GM19463 (cell line): ENCODE measurements at regions not wholly inside any gene's neighbourhood (a gene's known extent, or its start where the extent isn't known, plus 50 kb on each side); places are given as distances from the start of the nearest gene placed in this dataset.
"Not testable (repeated sequence)": the region's sequence is repeated elsewhere in the genome, so short reads cannot be mapped to it uniquely, and the experiment has no call there.

Experiments used
- ATAC-seq: cut with Tn5 transposase; IDR thresholded peaks from one replicate; pipeline ENCODE4 v1.9.1; 2021; ENCODE audit warnings: mild to moderate bottlenecking, moderate library complexity; ENCODE audit not compliant: unreplicated experiment

DNA sequence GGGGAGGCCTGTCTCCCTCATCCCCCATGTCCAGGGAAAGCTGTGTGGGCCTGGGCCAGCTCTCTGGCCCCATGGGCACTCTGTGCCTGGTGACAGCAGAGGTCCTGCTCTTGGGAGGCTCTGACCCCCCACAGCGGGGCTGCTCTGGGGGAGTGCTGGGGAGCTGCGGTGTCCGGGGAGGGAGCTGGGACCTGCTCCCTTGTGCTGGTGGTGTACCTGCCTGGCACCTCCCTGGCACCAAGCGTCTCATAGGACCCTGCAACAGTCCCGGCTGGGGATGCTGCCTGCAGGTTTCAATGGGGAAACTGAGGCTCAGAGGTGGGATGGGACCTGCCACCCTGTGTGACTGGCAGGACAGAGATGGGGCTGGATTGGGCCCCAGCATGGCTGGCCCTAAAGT, 111.3 kb downstream of the KIF26A start:
- no peak for ATAC-seq

DNA sequence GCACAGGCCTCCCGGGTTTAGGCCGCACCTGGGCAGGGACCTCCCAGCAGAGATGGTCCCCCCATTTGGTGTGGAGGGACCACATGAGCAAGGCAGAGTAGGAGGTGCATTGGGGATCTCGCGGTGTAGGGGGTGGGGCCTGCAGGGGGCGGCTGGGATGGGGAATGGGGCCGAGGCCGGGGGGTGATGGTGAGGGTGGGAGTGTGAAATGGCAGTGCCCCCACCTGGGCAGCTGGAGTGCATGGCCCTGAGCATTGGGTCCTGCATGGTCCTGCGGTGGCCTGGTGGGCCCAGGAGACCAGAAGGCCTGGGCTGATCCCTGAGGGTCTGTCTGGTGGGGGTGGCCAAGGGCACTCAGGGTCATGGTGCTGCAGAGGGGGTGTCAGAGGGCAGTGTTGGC, 111.8 kb downstream of the KIF26A start:
- no peak for ATAC-seq

- no peak for ATAC-seq
Measured at GRCh38 chr14:104252256-104253215, 114.1 kb downstream of the KIF26A start.

GRCh38 chr14:104253223-104253822, 114.9 kb downstream of the KIF26A start:
- ATAC-seq: no peak

DNA sequence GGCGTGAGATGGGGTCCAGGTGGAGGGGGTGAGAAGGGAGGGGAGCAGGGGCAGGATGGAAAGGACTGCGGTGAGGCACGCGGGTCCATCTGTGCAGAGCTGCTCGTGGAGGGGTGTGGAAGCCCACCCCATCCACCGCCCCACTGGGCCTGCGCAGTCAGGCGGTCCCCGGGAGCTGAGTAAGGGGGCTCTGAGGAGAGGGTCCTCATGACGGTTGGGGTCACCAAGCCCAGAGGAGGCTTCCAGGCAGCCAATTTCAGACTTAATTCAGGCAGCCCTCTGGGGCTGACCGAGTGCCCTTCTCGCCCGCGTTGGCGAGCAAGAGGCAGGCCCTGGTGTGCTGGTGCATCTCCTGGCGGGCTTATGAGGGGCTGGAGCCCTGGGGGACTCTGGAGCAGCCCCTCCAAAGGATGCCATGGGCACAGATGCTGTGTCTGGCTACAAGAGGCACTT, 115.5 kb downstream of the KIF26A start:
- no peak for ATAC-seq

GRCh38 chr14:104254735-104255400, 116.5 kb downstream of the KIF26A start:
- ATAC-seq: no peak

DNA sequence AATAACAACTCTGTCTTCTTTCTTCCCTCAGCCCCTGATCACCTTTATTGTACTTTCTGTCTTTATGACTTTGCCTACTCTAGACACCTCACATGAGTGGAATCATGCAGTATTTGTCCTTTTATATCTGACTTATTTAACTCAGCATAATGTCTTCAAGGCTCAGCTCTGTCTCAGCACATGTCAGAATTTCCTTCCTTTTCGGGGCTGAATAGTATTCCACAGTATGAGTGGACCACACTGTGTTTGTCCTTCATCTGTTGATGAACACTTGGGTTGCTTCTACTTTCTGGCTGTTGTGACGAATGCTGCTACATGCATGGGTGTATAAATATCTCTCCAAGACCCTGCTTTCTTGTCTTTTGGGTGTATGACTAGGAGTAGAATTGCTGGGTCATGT, 117.6 kb downstream of the KIF26A start:
- ATAC-seq: no peak

DNA sequence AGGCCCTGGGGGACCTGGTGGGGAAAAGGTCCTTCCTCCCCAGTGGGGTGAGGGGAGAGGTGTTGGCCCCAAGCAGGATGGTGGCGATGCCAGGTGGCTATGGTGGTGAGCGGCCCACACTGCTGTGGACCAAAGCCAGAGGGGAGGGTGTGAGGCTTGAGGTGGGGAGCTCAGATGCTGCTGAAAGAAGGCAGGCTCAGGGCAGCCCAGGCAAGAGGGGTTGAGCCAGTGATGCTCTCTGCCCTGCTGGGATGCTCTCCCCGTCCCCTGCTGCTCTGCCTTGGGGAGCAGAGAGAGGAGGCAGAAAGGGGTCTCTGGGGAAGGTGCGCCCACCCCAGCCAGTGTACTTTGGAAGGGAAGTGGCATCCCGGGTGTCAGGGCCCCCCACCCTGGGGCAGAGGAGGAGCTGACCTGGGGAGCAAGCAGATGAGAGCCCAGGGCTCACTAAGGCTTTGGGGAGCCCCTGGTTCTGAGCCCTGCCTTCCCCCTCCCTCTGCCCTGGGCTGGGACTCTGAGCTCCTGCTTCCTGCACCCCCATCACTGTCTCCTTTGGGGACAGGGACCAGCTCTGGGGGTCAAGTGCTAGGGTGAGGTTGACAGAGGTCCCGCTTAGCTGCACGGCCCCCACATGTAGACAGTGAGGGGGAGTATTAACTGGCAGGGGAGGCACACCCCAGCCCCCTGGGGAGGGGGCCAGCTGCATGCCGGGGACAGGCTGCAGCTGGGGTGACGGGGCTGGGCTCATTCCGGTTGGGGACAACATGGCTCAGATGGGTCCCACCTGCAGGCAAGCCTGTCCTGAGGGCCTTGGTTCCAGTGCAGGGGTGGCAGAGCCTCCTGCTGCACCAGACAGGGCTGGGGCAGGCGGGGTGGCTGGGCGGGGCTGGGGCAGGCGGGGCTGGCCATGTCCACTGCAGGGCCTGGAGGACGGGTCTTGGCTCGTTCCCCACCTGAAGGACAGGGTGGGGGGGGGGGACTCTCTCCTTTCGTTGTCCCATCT, 124.4 kb downstream of the KIF26A start:
- no peak for ATAC-seq

- no peak for ATAC-seq
Measured at GRCh38 chr14:104263675-104264358, 125.4 kb downstream of the KIF26A start.

GRCh38 chr14:104264495-104265265, 126.3 kb downstream of the KIF26A start:
- no peak for ATAC-seq

GRCh38 chr14:104265918-104266630, 127.7 kb downstream of the KIF26A start:
- ATAC-seq: no peak

DNA sequence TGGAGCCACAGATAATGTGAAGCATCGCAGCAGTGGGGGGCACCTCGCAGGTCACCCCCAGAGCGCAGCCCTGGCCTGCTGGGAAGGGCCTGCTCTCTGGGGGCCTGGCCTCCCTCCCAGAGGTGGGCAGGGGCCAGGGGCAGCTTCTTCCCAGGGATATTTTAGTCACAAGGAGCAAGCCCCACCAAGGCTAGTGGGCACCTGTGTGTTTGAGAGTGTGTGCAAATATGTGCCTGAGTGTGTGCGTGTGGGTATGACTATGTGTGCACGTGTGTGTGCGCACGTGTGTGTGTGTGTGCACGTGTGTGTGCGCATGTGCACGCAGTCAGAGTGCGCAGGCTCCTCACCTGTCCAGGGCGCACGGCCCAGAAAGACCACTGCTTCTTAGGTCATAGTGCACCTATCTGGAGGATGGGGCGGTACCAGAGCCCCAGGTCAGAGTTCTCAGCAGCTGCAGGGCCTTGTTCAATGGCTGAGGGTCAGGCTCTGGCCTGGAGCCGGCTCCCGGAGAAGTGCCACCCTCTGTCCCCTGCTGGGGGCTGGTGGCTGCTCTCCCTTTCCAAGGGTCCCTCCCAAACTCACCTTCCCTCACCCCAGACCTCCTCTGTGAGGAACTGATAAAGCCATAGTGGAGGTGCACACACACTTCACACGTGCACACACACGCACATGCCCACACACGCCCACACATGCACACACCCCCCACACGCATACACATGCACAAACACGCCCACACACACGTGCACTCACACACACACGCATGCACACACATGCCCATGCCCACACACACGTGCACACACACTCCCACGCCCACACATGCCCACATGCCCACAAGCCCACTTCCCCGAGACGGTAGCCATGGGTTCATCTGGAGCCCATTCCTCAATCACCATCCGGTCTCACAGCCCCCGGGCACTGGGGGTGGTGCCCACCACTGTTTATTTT, 128.5 kb downstream of the KIF26A start:
- ATAC-seq: no peak

DNA sequence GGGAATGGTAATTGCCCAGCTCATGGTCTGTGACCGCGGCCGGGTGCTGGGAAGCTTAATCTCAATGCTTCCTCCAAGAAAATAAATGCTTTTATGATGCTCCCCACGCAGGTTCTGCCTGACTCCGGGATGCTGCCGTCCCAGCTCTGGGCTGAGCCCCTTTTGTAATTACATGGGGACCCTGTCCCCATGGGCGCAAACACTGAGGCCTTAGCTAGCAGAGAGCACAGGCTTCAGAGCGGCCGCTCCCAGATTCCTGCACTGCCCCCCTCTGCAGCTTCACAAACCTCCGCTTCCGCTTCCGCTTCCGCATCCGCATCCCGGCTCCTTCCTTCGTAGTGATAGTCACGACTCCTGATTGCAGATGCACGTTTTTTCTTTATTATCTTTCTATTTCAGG, 129.5 kb downstream of the KIF26A start:
- ATAC-seq: no peak

GRCh38 chr14:104268295-104268694, 129.9 kb downstream of the KIF26A start:
- no peak for ATAC-seq

DNA sequence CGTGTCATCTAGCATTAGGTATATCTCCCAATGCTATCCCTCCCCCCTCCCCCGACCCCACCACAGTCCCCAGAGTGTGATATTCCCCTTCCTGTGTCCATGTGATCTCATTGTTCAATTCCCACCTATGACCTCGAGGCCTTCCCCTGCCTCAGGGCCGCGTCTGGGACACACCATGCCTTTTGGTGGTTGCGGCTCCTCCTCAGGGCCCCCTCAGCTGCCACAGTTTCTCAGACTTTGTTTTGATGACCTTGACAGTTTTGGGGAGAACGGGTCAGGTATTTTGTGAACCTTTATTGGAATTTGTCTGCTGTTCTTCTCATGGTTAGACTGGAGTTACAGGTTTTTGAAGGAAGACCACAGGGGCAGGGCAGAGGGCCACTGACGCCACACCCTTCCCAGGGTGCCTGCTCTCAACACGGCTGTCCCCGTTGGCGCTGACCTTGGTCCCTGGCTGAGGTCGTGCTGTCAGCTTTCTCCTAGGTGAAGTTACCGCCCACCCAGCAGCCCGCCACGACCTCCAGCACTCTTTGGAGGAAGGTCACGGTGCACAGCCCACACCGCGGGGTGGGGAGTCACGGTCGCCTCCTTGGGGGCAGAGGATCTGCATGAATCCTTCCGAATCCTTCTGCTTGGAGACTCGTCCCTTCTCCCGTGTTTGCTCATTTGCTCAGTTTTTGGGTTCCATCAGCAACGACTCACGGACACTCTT, 130.5 kb downstream of the KIF26A start:
- ATAC-seq: no peak

DNA sequence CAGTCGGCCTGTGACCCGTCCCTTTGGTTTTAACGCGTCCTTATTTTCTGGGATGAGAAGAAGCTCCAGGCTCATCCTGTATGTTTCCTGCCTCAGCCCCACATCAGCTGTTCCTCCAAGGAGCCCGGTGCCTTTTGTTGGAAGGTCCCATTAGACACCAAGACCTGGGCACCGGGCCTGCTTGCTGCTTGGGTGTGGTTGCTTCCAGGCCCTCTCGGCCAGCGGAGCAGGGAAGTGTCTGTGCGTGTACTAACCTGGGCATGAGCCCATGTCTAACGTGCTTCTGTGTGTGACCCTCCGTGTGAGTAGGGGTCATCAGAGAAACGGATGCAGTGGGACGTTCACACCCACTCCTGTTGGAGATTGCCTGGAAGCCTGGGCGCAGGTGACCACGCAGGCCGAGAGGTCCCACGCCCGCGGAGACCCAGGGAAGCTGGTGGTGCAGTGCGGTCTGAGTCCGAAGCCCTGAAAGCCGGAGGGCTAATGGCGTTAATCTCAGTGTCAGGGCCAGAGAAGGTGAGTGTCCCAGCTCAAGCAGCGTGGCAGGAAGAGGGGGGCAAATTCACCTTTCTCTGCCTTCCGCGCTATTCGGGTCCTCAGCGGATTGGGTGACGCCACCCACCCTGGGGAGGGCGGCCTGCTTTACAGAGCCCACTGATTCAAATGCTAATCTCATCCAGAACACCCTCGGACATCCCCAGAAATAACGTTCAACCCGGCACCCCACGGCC, 131.3 kb downstream of the KIF26A start:
- ATAC-seq: not testable (repeated sequence)
